Natural killer cell (primary cell): ENCODE measurements at regions not wholly inside any gene's neighbourhood (a gene's known extent, or its start where the extent isn't known, plus 50 kb on each side); places are given as distances from the start of the nearest gene placed in this dataset.

Experiments
- ATAC-seq, 3 donors: fragments of 150-1000 bp in 2 of 3; fragments of 200-7000 bp in 1 of 3; cut with Tn5 transposase; 1 replicate in 1 of 3; 2 replicates in 2 of 3; pipeline ENCODE4 v1.10.0; 2021; ENCODE audit warnings: mild to moderate bottlenecking in 2 of 3, moderate library complexity in 2 of 3
- DNase-seq, 2 donors: peaks; one replicate each; pipeline versions ENCODE4 v3.0.0 to v3.0.0-alpha.2; 2013 to 2021; ENCODE audit warnings: mixed read lengths in 1 of 2
- H3K27ac ChIP-seq: one replicate; pipeline ENCODE4 v1.5.1; 2013; ENCODE audit warnings: mild to moderate bottlenecking, low read length
- H3K27me3 ChIP-seq: one replicate; pipeline ENCODE4 v1.6.1; 2013; ENCODE audit warnings: low read length; ENCODE audit not compliant: control insufficient read depth, insufficient read depth
- H3K36me3 ChIP-seq: one replicate; pipeline ENCODE4 v1.6.1; 2013; ENCODE audit warnings: low read length; ENCODE audit not compliant: control insufficient read depth, insufficient read depth
- H3K4me1 ChIP-seq: one replicate; pipeline ENCODE4 v1.6.1; 2013; ENCODE audit warnings: low read length; ENCODE audit not compliant: control insufficient read depth, insufficient read depth
- H3K4me3 ChIP-seq: one replicate; pipeline ENCODE4 v1.5.1; 2013; ENCODE audit warnings: low read length
- H3K9me3 ChIP-seq: one replicate; pipeline ENCODE4 v1.6.1; 2013; ENCODE audit warnings: low read length; ENCODE audit not compliant: control insufficient read depth, insufficient read depth
- H3K27ac Mint-ChIP-seq, 2 donors: one replicate each; pipeline ENCODE4 v1.8.0; 2022; ENCODE audit warnings: mild to moderate bottlenecking in 2 of 2, mixed read lengths in 2 of 2, moderate library complexity in 1 of 2
- H3K27me3 Mint-ChIP-seq, 2 donors: one replicate each; pipeline ENCODE4 v1.8.0; 2022; ENCODE audit warnings: low read depth in 2 of 2, mixed read lengths in 2 of 2
- H3K36me3 Mint-ChIP-seq: one replicate; pipeline ENCODE4 v1.8.0; 2022; ENCODE audit warnings: mixed read lengths
- H3K4me1 Mint-ChIP-seq, 2 donors: one replicate each; pipeline ENCODE4 v1.8.0; 2022; ENCODE audit warnings: mixed read lengths in 2 of 2
- H3K4me3 Mint-ChIP-seq: one replicate; pipeline ENCODE4 v1.8.0; 2022; ENCODE audit warnings: mild to moderate bottlenecking, moderate library complexity, mixed read lengths
- H3K9me3 Mint-ChIP-seq, 2 donors: one replicate each; pipeline ENCODE4 v1.8.0; 2022; ENCODE audit warnings: mixed read lengths in 2 of 2
- WGBS: methylation state at CpG from one replicate; pipeline ENCODE4 v1.1.7; 2013; ENCODE audit warnings: missing lambda C conversion rate; ENCODE audit not compliant: insufficient coverage; 5-methylcytosine and 5-hydroxymethylcytosine counted together
- intact Hi-C: fragments of 100-400 bp; cut with micrococcal nuclease; formaldehyde crosslinking; loops from one replicate; pipeline ENCODE4 v1.14.2; 2022
- TF ChIP-seq, protein P1 (sequence below): fragments of 200-600 bp; IDR thresholded peaks from one replicate; pipeline ENCODE4 v1.8.0; 2022; ENCODE audit warnings: antibody characterized with exemption

DNA sequence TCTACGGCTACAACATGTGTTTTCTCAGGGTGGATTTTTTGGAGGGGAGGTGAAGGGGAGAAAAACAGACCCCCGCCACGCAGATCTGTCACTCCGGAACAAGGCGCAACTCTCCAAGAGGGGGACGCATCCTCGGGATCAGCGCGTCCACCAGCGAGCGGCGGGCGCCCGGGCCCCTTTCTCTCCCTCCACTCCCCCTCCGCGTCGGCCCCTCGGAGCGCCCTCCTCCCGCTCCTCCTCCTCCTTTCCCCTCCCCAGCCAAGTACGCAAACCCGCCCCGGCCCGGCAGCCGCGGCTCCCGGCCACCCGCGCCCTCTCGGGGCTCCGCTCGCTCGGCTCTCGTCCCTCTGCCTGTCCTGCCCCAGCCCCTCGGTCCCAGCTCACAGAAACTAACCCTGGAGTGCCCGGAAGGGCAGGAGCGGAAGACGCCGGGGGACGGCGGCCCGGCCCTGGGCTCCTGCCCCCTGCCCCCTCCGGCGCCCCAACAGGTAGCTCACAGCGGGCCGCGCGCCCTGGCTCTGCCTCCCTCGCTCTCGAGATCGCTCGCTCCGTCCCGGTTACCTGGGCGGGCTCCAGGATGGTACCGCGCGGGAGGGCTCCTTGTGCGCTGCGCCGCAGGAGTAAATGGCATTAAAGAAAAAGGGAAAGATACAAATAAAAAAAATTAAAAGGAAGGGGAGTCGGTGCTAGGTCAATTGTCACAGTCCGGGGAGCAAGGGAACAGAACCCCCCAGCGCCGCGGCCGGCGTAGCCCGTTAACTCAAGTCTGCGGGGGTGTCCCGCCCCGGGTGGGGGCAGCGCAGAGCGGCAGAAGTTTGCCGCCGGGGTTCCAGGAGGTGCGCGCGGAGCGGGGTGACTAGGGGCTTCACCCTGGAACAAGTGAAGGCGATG lies 131.4 kb upstream of the C11orf58 start:
- WGBS = 3% methylated on average over 81 of the region's 81 CpGs
- DNase-seq = peak in 1 of 2 donors; percentile 7
- Histone ChIP-seq H3K27me3 (peaks cover 80% of the 10 kb centered on the region), H3K4me1 (peaks cover 40% of the 10 kb centered on the region), H3K36me3 (no peaks in the 10 kb centered on the region), H3K4me3 (no peak overlapping the region), H3K9me3 (no peaks in the 10 kb centered on the region), H3K27ac (no peak overlapping the region)
- Mint-ChIP-seq H3K4me1 (peaks cover 10 to 18% of the 10 kb centered on the region in 2 donors), H3K4me3 (peak overlapping the region; percentile 98), H3K9me3 (no peaks in the 10 kb centered on the region), H3K27ac (no peak overlapping the region), H3K36me3 (peaks cover 13% of the 10 kb centered on the region), H3K27me3 (peaks cover 42 to 47% of the 10 kb centered on the region in 2 donors)
- ATAC-seq = no peak
- intact Hi-C loops = loop anchor here (5.0 kb wide), 2 partner anchors 785 to 960 kb away; no protein-coding TSS in a partner anchor
- TF ChIP-seq, protein P1, sequence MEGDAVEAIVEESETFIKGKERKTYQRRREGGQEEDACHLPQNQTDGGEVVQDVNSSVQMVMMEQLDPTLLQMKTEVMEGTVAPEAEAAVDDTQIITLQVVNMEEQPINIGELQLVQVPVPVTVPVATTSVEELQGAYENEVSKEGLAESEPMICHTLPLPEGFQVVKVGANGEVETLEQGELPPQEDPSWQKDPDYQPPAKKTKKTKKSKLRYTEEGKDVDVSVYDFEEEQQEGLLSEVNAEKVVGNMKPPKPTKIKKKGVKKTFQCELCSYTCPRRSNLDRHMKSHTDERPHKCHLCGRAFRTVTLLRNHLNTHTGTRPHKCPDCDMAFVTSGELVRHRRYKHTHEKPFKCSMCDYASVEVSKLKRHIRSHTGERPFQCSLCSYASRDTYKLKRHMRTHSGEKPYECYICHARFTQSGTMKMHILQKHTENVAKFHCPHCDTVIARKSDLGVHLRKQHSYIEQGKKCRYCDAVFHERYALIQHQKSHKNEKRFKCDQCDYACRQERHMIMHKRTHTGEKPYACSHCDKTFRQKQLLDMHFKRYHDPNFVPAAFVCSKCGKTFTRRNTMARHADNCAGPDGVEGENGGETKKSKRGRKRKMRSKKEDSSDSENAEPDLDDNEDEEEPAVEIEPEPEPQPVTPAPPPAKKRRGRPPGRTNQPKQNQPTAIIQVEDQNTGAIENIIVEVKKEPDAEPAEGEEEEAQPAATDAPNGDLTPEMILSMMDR = no peak

DNA sequence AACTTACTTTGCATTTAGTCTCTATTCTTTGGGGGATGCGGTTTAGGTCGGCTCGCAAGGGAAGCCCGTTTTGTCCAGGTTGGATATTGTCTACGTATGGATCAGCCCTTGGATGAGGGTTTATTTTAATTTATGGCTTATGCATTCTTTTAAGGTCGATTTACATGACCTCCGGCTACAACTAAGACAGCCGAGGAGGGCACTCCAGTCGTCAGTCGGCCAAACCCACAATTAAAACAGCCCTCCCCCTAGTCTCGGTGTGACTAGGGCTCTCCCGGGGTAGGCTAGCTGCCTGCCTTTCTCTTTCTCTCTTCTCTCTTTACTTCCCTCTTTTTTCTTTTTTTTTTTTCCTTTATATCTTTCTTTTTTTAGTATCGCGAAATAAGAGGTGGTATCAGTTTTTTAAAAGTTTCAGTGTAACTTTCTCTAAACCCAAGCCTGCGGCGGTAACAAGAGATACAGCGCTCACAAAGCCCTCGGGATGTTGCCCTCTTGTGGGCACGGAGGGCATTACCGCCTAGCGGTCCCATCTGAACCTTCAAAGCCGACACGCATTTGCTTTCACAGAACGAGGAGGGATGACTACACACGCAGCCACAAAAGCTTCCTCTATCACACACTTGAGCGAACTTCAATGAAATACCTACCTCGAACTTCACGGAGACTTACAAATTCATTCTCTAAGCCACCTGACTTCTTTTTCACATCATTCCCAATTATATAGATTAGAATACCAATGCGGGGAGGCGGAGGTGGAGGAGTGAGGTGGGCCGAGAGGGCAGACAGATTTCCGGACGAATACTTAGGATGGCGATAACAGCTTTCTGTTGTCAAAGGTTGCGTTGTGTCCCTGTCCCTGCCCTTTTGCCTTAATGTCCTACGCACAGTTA lies 132.3 kb upstream of the C11orf58 start:
- H3K4me1 Mint-ChIP-seq = peaks cover 10 to 18% of the 10 kb centered on the region in 2 donors
- H3K9me3 Mint-ChIP-seq = no peaks in the 10 kb centered on the region
- Histone ChIP-seq H3K4me3 (peak overlapping the region; percentile 1), H3K9me3 (no peaks in the 10 kb centered on the region), H3K27me3 (peaks cover 74% of the 10 kb centered on the region), H3K27ac (no peak overlapping the region), H3K36me3 (no peaks in the 10 kb centered on the region), H3K4me1 (peaks cover 40% of the 10 kb centered on the region)
- H3K27me3 Mint-ChIP-seq = peaks cover 36 to 43% of the 10 kb centered on the region in 2 donors
- peaks cover 8% of the 10 kb centered on the region for H3K36me3 Mint-ChIP-seq
- WGBS = 5% methylated on average over 34 of the region's 36 CpGs
- DNase-seq (peak; percentile 62 to 86), ATAC-seq (peak; percentile 89 to 93 (median 90))
- intact Hi-C loops = loop anchor here (5.0 kb wide), 2 partner anchors 784 to 959 kb away; no protein-coding TSS in a partner anchor
- TF ChIP-seq, protein P1 = peak; percentile 81
- H3K4me3 Mint-ChIP-seq = peak overlapping the region; percentile 98
- H3K27ac Mint-ChIP-seq = peak overlapping the region; percentile 26 to 67

DNA sequence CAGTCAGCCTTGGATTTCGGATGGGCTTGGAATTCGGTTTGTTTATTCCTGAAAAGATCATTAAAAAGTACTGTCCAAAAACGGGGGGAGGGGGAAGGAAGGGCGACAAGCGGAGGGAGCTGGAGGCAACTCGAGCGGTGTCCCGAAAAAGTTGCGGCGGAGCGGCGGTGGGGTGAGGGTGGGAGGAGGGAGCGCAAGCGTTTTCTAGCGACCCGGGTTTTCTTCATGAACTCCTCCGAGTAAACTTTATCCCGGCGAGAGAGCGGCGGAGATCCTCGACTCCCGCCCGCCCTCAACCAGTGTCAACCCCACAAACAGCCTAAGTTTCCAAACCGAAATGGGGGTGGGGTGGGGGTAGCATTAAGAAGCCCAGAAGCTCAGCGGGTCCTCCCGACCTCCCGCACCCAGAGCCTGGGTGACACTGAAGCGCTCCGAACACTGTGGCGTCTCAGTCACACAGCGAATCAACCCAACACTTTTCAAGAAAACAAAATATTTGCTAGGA lies 133.0 kb upstream of the C11orf58 start:
- H3K27ac ChIP-seq = no peak overlapping the region
- WGBS = 5% methylated on average over 19 of the region's 32 CpGs
- Mint-ChIP-seq H3K9me3 (no peaks in the 10 kb centered on the region), H3K27me3 (peaks cover 36 to 40% of the 10 kb centered on the region in 2 donors), H3K4me3 (peak overlapping the region; percentile 98), H3K36me3 (peaks cover 7% of the 10 kb centered on the region), H3K27ac (no peak overlapping the region), H3K4me1 (peaks cover 10 to 18% of the 10 kb centered on the region in 2 donors)
- intact Hi-C loops = loop anchor here (5.0 kb wide), 2 partner anchors 783 to 958 kb away; no protein-coding TSS in a partner anchor
- H3K4me1 ChIP-seq = peaks cover 40% of the 10 kb centered on the region
- H3K27me3 ChIP-seq = peaks cover 71% of the 10 kb centered on the region
- DNase-seq = peak in 1 of 2 donors; percentile 19
- H3K36me3 ChIP-seq = no peaks in the 10 kb centered on the region
- peak overlapping the region; percentile 1 for H3K4me3 ChIP-seq
- ATAC-seq = no peak
- TF ChIP-seq, protein P1 = no peak
- H3K9me3 ChIP-seq = no peaks in the 10 kb centered on the region
